PC-9 (cell line): ENCODE measurements at regions not wholly inside any gene's neighbourhood (a gene's known extent, or its start where the extent isn't known, plus 50 kb on each side); places are given as distances from the start of the nearest gene placed in this dataset.

Source experiments
- CTCF ChIP-seq: fragments of 200-600 bp; sonication (generic); conservative IDR thresholded peaks from 2 replicates; pipeline ENCODE4 v1.6.1; 2017; ENCODE audit warnings: mixed run types, antibody characterized with exemption, mild to moderate bottlenecking, moderate library complexity
- EZH2 ChIP-seq: fragments of 200-600 bp; sonication (generic); IDR thresholded peaks from 2 replicates; pipeline ENCODE4 v1.8.0; 2017; ENCODE audit warnings: antibody characterized with exemption, low read depth

- TF ChIP-seq EZH2, result no peak
- TF ChIP-seq CTCF, result no peak
Observed at GRCh38 chr20:22826306-22827230, 208.5 kb upstream of the SSTR4 start.
